ENCODE measurements at regions not wholly inside any gene's neighbourhood (a gene's known extent, or its start where the extent isn't known, plus 50 kb on each side); places are given as distances from the start of the nearest gene placed in this dataset.
"Not testable (repeated sequence)": the region's sequence is repeated elsewhere in the genome, so short reads cannot be mapped to it uniquely, and the experiment has no call there.

- no peak for DNase-seq
Measured at GRCh38 chrY:9118704-9119103, 218.6 kb upstream of the TSPY4 start.

GRCh38 chrY:9124623-9125022 lies 212.6 kb upstream of the TSPY4 start:
- no peak for DNase-seq

- no peak for DNase-seq
Measured at GRCh38 chrY:9126545-9126944, 210.7 kb upstream of the TSPY4 start.

GRCh38 chrY:9143366-9143765 lies 193.9 kb upstream of the TSPY4 start:
- DNase-seq = not testable (repeated sequence)

GRCh38 chrY:9154552-9154951 lies 182.7 kb upstream of the TSPY4 start:
- not testable (repeated sequence) for DNase-seq

- no peak for DNase-seq
Measured at GRCh38 chrY:9155721-9156120, 181.5 kb upstream of the TSPY4 start.

- DNase-seq = no peak
Measured at GRCh38 chrY:9158616-9159015, 178.6 kb upstream of the TSPY4 start.

GRCh38 chrY:9160331-9160730 lies 176.9 kb upstream of the TSPY4 start:
- DNase-seq = not testable (repeated sequence)

GRCh38 chrY:9160976-9161375 lies 176.3 kb upstream of the TSPY4 start:
- not testable (repeated sequence) for DNase-seq

GRCh38 chrY:9161990-9162389 lies 175.3 kb upstream of the TSPY4 start:
- DNase-seq = not testable (repeated sequence)

GRCh38 chrY:9162424-9162823 lies 174.8 kb upstream of the TSPY4 start:
- not testable (repeated sequence) for DNase-seq

GRCh38 chrY:9177641-9178040 lies 159.6 kb upstream of the TSPY4 start:
- not testable (repeated sequence) for DNase-seq

- not testable (repeated sequence) for DNase-seq
Measured at GRCh38 chrY:9184827-9185226, 152.4 kb upstream of the TSPY4 start.

GRCh38 chrY:9207082-9207481 lies 130.2 kb upstream of the TSPY4 start:
- DNase-seq = not testable (repeated sequence)

GRCh38 chrY:9226409-9226808 lies 110.9 kb upstream of the TSPY4 start:
- DNase-seq = no peak

GRCh38 chrY:9257255-9257654 lies 80.0 kb upstream of the TSPY4 start:
- no peak for DNase-seq

- DNase-seq = no peak
Measured at GRCh38 chrY:9257725-9258124, 79.5 kb upstream of the TSPY4 start.

- DNase-seq = peak; percentile 0
Measured at GRCh38 chrY:9259368-9259767, 77.9 kb upstream of the TSPY4 start.

- no peak for DNase-seq
Measured at GRCh38 chrY:9260426-9260825, 76.8 kb upstream of the TSPY4 start.

- no peak for DNase-seq
Measured at GRCh38 chrY:9265551-9265950, 71.7 kb upstream of the TSPY4 start.

- not testable (repeated sequence) for DNase-seq
Measured at GRCh38 chrY:9270351-9270750, 66.9 kb upstream of the TSPY4 start.

GRCh38 chrY:9272847-9273246 lies 64.4 kb upstream of the TSPY4 start:
- DNase-seq = not testable (repeated sequence)

- DNase-seq = not testable (repeated sequence)
Measured at GRCh38 chrY:9278842-9279241, 58.4 kb upstream of the TSPY4 start.

Measured in fibroblast of skin of abdomen (primary cell).